SK-N-SH treated with all-trans-retinoic acid at 6 μM for 48 hours (cell line): ENCODE measurements at regions not wholly inside any gene's neighbourhood (a gene's known extent, or its start where the extent isn't known, plus 50 kb on each side); places are given as distances from the start of the nearest gene placed in this dataset.

Experiments
- ATAC-seq: fragments of 200-7000 bp; cut with Tn5 transposase; 3 replicates; pipeline ENCODE4 v1.9.1; 2020; ENCODE audit warnings: mild to moderate bottlenecking, moderate library complexity
- ARNTL ChIP-seq: fragments of 450-650 bp; formaldehyde crosslinking; IDR thresholded peaks from 2 replicates; pipeline ENCODE4 v1.5.0; 2020; ENCODE audit warnings: low read depth, mild to moderate bottlenecking, moderate library complexity, borderline replicate concordance
- BACH2 ChIP-seq: fragments of 250-450 bp; sonication (Bioruptor Pico); IDR thresholded peaks from 2 replicates; pipeline ENCODE4 v1.9.0; 2021; ENCODE audit warnings: mild to moderate bottlenecking, borderline replicate concordance
- CREB5 ChIP-seq: fragments of 250-450 bp; sonication (Bioruptor Pico); IDR thresholded peaks from 2 replicates; pipeline ENCODE4 v1.5.1; 2020; ENCODE audit warnings: low read depth, mild to moderate bottlenecking, moderate library complexity
- CSDC2 ChIP-seq: fragments of 250-450 bp; sonication (Bioruptor Pico); IDR thresholded peaks from 2 replicates; pipeline ENCODE4 v1.5.0; 2020; ENCODE audit warnings: mild to moderate bottlenecking, moderate library complexity
- ESRRG ChIP-seq: fragments of 250-450 bp; sonication (Bioruptor Pico); IDR thresholded peaks from 2 replicates; pipeline ENCODE4 v1.6.1; 2021; ENCODE audit warnings: mild to moderate bottlenecking
- GLIS3 ChIP-seq: fragments of 250-450 bp; sonication (Bioruptor Pico); IDR thresholded peaks from 2 replicates; pipeline ENCODE4 v1.5.0; 2020; ENCODE audit warnings: mild to moderate bottlenecking, moderate library complexity
- ISL1 ChIP-seq: fragments of 250-450 bp; sonication (Bioruptor Pico); IDR thresholded peaks from 2 replicates; pipeline ENCODE4 v2.1.2; 2022; ENCODE audit warnings: mild to moderate bottlenecking, moderate library complexity
- OSR1 ChIP-seq: fragments of 250-450 bp; sonication (Bioruptor Pico); IDR thresholded peaks from 2 replicates; pipeline ENCODE4 v1.8.0; 2022; ENCODE audit warnings: moderate library complexity, mild to moderate bottlenecking, inconsistent platforms
- PATZ1 ChIP-seq: fragments of 250-450 bp; sonication (Bioruptor Pico); IDR thresholded peaks from 2 replicates; pipeline ENCODE4 v1.8.0; 2020; ENCODE audit warnings: mild to moderate bottlenecking, moderate library complexity, borderline replicate concordance
- POU6F1 ChIP-seq: fragments of 250-450 bp; sonication (Bioruptor Pico); IDR thresholded peaks from 2 replicates; pipeline ENCODE4 v1.8.0; 2021; ENCODE audit warnings: low read depth, mild to moderate bottlenecking, moderate library complexity, borderline replicate concordance
- PPARA ChIP-seq: fragments of 250-450 bp; sonication (Bioruptor Pico); IDR thresholded peaks from 2 replicates; pipeline ENCODE4 v1.5.0; 2020; ENCODE audit warnings: mild to moderate bottlenecking, borderline replicate concordance
- RARB ChIP-seq: fragments of 250-450 bp; sonication (Bioruptor Pico); IDR thresholded peaks from 2 replicates; pipeline ENCODE4 v1.8.0; 2021; ENCODE audit warnings: mild to moderate bottlenecking, moderate library complexity
- SNAI2 ChIP-seq: fragments of 250-450 bp; sonication (Bioruptor Pico); IDR thresholded peaks from 2 replicates; pipeline ENCODE4 v1.5.0; 2020; ENCODE audit warnings: mild to moderate bottlenecking, moderate library complexity
- TCF4 ChIP-seq: fragments of 250-450 bp; sonication (Bioruptor Pico); IDR thresholded peaks from 2 replicates; pipeline ENCODE4 v1.8.0; 2021; ENCODE audit warnings: mild to moderate bottlenecking, moderate library complexity, borderline replicate concordance
- TOX ChIP-seq: fragments of 250-450 bp; sonication (Bioruptor Pico); IDR thresholded peaks from 2 replicates; pipeline ENCODE4 v1.8.0; 2021; ENCODE audit warnings: mild to moderate bottlenecking, moderate library complexity, borderline replicate concordance
- TSHZ2 ChIP-seq: fragments of 250-450 bp; sonication (Bioruptor Pico); IDR thresholded peaks from 2 replicates; pipeline ENCODE4 v1.5.0; 2020; ENCODE audit warnings: mild to moderate bottlenecking, moderate library complexity
- ZC3H10 ChIP-seq: fragments of 250-450 bp; sonication (Bioruptor Pico); IDR thresholded peaks from 2 replicates; pipeline ENCODE4 v1.5.1; 2021; ENCODE audit warnings: mild to moderate bottlenecking, moderate library complexity
- ZFP3 ChIP-seq: fragments of 250-450 bp; sonication (Bioruptor Pico); IDR thresholded peaks from 2 replicates; pipeline ENCODE4 v1.5.0; 2020; ENCODE audit warnings: mild to moderate bottlenecking, moderate library complexity
- ZFP30 ChIP-seq: fragments of 450-650 bp; formaldehyde crosslinking; IDR thresholded peaks from 2 replicates; pipeline ENCODE4 v1.5.0; 2022; ENCODE audit warnings: mild to moderate bottlenecking, moderate library complexity
- ZNF565 ChIP-seq: fragments of 450-650 bp; formaldehyde crosslinking; conservative IDR thresholded peaks from 2 replicates; pipeline ENCODE4 v1.5.0; 2020; ENCODE audit warnings: low read depth, mild to moderate bottlenecking, moderate library complexity
- ZNF70 ChIP-seq: fragments of 450-650 bp; formaldehyde crosslinking; IDR thresholded peaks from 2 replicates; pipeline ENCODE4 v1.5.0; 2020; ENCODE audit warnings: mild to moderate bottlenecking, moderate library complexity
- ZNF8 ChIP-seq: fragments of 450-650 bp; formaldehyde crosslinking; IDR thresholded peaks from 2 replicates; pipeline ENCODE4 v1.5.0; 2020; ENCODE audit warnings: mild to moderate bottlenecking, moderate library complexity

GRCh38 chr3:145776782-145777408, 384.1 kb downstream of the PLOD2 start:
- ATAC-seq = peak; percentile 77
- TF ChIP-seq ISL1 (CRISPR knock-in tag) (no peak), PPARA (CRISPR knock-in tag) (no peak), TOX (CRISPR knock-in tag) (no peak), ARNTL (CRISPR knock-in tag) (no peak), ZFP30 (CRISPR knock-in tag) (no peak), ZNF70 (CRISPR knock-in tag) (no peak), ESRRG (CRISPR knock-in tag) (no peak), ZFP3 (CRISPR knock-in tag) (no peak), CREB5 (CRISPR knock-in tag) (no peak), GLIS3 (CRISPR knock-in tag) (no peak), CSDC2 (no peak), PATZ1 (CRISPR knock-in tag) (no peak), SNAI2 (CRISPR knock-in tag) (no peak), ZNF8 (CRISPR knock-in tag) (no peak), BACH2 (CRISPR knock-in tag) (no peak), POU6F1 (CRISPR knock-in tag) (no peak), RARB (no peak), OSR1 (no peak), ZNF565 (CRISPR knock-in tag) (no peak), ZC3H10 (CRISPR knock-in tag) (no peak)

DNA sequence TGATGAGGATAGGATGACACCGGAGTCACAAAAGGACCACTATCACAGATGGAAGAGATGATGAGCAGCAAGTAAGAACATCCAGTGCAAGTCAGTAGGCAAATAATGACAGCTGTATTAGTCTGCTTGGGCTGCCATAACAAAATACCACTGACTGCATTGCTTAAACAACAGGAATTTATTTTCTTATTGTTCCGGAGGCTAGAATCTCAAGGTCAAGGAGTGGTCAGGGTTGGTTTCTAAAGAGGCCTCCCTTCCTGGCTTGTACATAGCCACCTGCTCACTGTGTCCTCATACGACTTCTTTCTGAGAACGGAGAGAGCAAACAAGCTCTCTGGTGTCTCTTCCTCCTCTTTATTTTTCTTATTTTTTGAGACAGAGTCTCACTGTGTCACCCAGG, 380.7 kb downstream of the PLOD2 start:
- no peak for ATAC-seq
- TF ChIP-seq ESRRG (CRISPR knock-in tag) (no peak), PPARA (CRISPR knock-in tag) (no peak), POU6F1 (CRISPR knock-in tag) (no peak), ZFP3 (CRISPR knock-in tag) (no peak), ARNTL (CRISPR knock-in tag) (no peak), TSHZ2 (CRISPR knock-in tag) (no peak), ZC3H10 (CRISPR knock-in tag) (no peak)
- TF ChIP-seq, all 23 proteins: peak for 0

DNA sequence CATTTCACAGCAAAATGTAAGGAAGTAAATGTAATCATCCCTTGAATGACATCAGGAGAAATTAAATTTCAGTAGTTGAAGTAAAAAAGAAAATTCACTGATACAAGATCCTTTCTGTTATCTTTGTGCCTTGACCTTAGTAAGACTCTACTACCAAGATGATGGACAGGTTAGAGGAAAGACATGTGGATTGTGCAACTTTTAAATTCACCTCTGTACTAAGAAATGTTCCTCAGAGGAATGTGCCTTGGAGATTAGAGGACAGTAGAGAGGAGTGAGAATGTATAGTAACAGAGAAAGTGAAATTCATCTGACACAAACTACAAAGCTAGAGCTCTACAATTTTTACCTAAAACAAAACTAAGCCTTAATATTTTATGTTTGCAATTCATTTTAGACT, 375.3 kb downstream of the PLOD2 start:
- ATAC-seq = no peak
- TF ChIP-seq GLIS3 (CRISPR knock-in tag) = no peak
- TF ChIP-seq ZFP30 (CRISPR knock-in tag) = no peak
- TF ChIP-seq CREB5 (CRISPR knock-in tag) = no peak
- no peak for TF ChIP-seq OSR1
- no peak for TF ChIP-seq ZC3H10 (CRISPR knock-in tag)
- no peak for TF ChIP-seq CSDC2
- TF ChIP-seq SNAI2 (CRISPR knock-in tag) = no peak
- TF ChIP-seq TSHZ2 (CRISPR knock-in tag) = no peak
- no peak for TF ChIP-seq TOX (CRISPR knock-in tag)
- TF ChIP-seq BACH2 (CRISPR knock-in tag) = no peak
- no peak for TF ChIP-seq ZNF8 (CRISPR knock-in tag)
- no peak for TF ChIP-seq ZNF565 (CRISPR knock-in tag)
- no peak for TF ChIP-seq ESRRG (CRISPR knock-in tag)
- no peak for TF ChIP-seq TCF4 (CRISPR knock-in tag)
